SH-SY5Y (cell line): ENCODE measurements at regions not wholly inside any gene's neighbourhood (a gene's known extent, or its start where the extent isn't known, plus 50 kb on each side); places are given as distances from the start of the nearest gene placed in this dataset.

Experiments
- GATA2 ChIP-seq: IDR thresholded peaks from 2 replicates; pipeline ENCODE4 v1.6.1; 2011; ENCODE audit warnings: mild to moderate bottlenecking, low read depth, low read length
- GATA3 ChIP-seq: IDR thresholded peaks from 2 replicates; pipeline ENCODE4 v1.6.1; 2011; ENCODE audit warnings: low read depth, mild to moderate bottlenecking, low read length, moderate library complexity

- no peak for TF ChIP-seq GATA2
- no peak for TF ChIP-seq GATA3
These were observed 124.2 kb upstream of the LYPLAL1 start for GRCh38 chr1:219049501-219049900.
